Stomach (tissue), 4 donors: ENCODE measurements at regions not wholly inside any gene's neighbourhood (a gene's known extent, or its start where the extent isn't known, plus 50 kb on each side); places are given as distances from the start of the nearest gene placed in this dataset.

Source experiments
- EP300 ChIP-seq: sonication (generic); formaldehyde crosslinking; IDR thresholded peaks from one replicate; pipeline ENCODE4 v1.6.1; 2017; ENCODE audit warnings: antibody characterized with exemption
- POLR2A ChIP-seq, 4 donors: fragments of 450-650 bp; IDR thresholded peaks; one replicate each; pipeline ENCODE4 v1.6.1; 2016; ENCODE audit warnings: antibody characterized with exemption in 4 of 4, control low read depth in 2 of 4, mild to moderate bottlenecking in 1 of 4, moderate library complexity in 1 of 4
- TF ChIP-seq, protein P1 (sequence below), 7 experiments: fragments of 450-650 bp in 4 of 7; fragments of 200-600 bp in 3 of 7; sonication (generic) in 3 of 7; IDR thresholded peaks; one replicate each; pipeline ENCODE4 v1.5.1; 2016 to 2019; ENCODE audit warnings: antibody characterized with exemption in 7 of 7, control low read depth in 2 of 7, mild to moderate bottlenecking in 1 of 7

- TF ChIP-seq, protein P1, sequence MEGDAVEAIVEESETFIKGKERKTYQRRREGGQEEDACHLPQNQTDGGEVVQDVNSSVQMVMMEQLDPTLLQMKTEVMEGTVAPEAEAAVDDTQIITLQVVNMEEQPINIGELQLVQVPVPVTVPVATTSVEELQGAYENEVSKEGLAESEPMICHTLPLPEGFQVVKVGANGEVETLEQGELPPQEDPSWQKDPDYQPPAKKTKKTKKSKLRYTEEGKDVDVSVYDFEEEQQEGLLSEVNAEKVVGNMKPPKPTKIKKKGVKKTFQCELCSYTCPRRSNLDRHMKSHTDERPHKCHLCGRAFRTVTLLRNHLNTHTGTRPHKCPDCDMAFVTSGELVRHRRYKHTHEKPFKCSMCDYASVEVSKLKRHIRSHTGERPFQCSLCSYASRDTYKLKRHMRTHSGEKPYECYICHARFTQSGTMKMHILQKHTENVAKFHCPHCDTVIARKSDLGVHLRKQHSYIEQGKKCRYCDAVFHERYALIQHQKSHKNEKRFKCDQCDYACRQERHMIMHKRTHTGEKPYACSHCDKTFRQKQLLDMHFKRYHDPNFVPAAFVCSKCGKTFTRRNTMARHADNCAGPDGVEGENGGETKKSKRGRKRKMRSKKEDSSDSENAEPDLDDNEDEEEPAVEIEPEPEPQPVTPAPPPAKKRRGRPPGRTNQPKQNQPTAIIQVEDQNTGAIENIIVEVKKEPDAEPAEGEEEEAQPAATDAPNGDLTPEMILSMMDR (IDR thresholded peaks at IDR 0.05): no peak
- no peak for TF ChIP-seq POLR2A (IDR thresholded peaks at IDR 0.05)
- TF ChIP-seq EP300: no peak
Observed at GRCh38 chr2:222115296-222115695, 183.5 kb downstream of the PAX3 start.
